ENCODE measurements at regions not wholly inside any gene's neighbourhood (a gene's known extent, or its start where the extent isn't known, plus 50 kb on each side); places are given as distances from the start of the nearest gene placed in this dataset.

- TF ChIP-seq, protein P1, sequence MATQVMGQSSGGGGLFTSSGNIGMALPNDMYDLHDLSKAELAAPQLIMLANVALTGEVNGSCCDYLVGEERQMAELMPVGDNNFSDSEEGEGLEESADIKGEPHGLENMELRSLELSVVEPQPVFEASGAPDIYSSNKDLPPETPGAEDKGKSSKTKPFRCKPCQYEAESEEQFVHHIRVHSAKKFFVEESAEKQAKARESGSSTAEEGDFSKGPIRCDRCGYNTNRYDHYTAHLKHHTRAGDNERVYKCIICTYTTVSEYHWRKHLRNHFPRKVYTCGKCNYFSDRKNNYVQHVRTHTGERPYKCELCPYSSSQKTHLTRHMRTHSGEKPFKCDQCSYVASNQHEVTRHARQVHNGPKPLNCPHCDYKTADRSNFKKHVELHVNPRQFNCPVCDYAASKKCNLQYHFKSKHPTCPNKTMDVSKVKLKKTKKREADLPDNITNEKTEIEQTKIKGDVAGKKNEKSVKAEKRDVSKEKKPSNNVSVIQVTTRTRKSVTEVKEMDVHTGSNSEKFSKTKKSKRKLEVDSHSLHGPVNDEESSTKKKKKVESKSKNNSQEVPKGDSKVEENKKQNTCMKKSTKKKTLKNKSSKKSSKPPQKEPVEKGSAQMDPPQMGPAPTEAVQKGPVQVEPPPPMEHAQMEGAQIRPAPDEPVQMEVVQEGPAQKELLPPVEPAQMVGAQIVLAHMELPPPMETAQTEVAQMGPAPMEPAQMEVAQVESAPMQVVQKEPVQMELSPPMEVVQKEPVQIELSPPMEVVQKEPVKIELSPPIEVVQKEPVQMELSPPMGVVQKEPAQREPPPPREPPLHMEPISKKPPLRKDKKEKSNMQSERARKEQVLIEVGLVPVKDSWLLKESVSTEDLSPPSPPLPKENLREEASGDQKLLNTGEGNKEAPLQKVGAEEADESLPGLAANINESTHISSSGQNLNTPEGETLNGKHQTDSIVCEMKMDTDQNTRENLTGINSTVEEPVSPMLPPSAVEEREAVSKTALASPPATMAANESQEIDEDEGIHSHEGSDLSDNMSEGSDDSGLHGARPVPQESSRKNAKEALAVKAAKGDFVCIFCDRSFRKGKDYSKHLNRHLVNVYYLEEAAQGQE (IDR thresholded peaks at IDR 0.05; ENCODE audit: insufficient replicate concordance, low read depth): no peak
- TF ChIP-seq SPI1 (IDR thresholded peaks at IDR 0.05; ENCODE audit: borderline replicate concordance, low read depth) (no peak), GABPA (IDR thresholded peaks at IDR 0.05; ENCODE audit: low read depth) (no peak), POLR2AphosphoS5 (IDR thresholded peaks at IDR 0.05; ENCODE audit: low read depth) (no peak), CTCF (IDR thresholded peaks at IDR 0.05; ENCODE audit: insufficient read depth, low read length) (no peak)
- no peak overlapping the region for H3K4me3 ChIP-seq (replicated peaks; ENCODE audit: insufficient read depth, low read length)
- no peak overlapping the region for H3K27ac ChIP-seq (replicated peaks)
- no peaks in the 10 kb centered on the region for H3K27me3 ChIP-seq (ENCODE audit: insufficient read depth, poor library complexity, severe bottlenecking)
- DNase-seq (ENCODE audit: low read depth in 1 of 2, low spot score in 1 of 2): no peak
Measured at GRCh38 chr2:223469270-223470046, 132.7 kb downstream of the SCG2 start.

- no peak overlapping the region for H3K27ac ChIP-seq (replicated peaks)
- H3K4me3 ChIP-seq (replicated peaks; ENCODE audit: insufficient read depth, low read length): no peak overlapping the region
- H3K27me3 ChIP-seq (ENCODE audit: insufficient read depth, poor library complexity, severe bottlenecking): no peaks in the 10 kb centered on the region
- DNase-seq (ENCODE audit: low read depth in 1 of 2, low spot score in 1 of 2): no peak
- no peak for TF ChIP-seq CTCF (IDR thresholded peaks at IDR 0.05; ENCODE audit: insufficient read depth, low read length)
- no peak for TF ChIP-seq SPI1 (IDR thresholded peaks at IDR 0.05; ENCODE audit: borderline replicate concordance, low read depth)
- no peak for TF ChIP-seq POLR2AphosphoS5 (IDR thresholded peaks at IDR 0.05; ENCODE audit: low read depth)
- TF ChIP-seq GABPA (IDR thresholded peaks at IDR 0.05; ENCODE audit: low read depth): no peak
- TF ChIP-seq, protein P1 (IDR thresholded peaks at IDR 0.05; ENCODE audit: insufficient replicate concordance, low read depth): no peak
Measured at GRCh38 chr2:223470602-223471001, 131.6 kb downstream of the SCG2 start.

GRCh38 chr2:223472771-223473170, 129.4 kb downstream of the SCG2 start:
- Histone ChIP-seq H3K4me3 (replicated peaks; ENCODE audit: insufficient read depth, low read length) (no peak overlapping the region), H3K27ac (replicated peaks) (no peak overlapping the region), H3K27me3 (ENCODE audit: insufficient read depth, poor library complexity, severe bottlenecking) (no peaks in the 10 kb centered on the region)
- no peak for DNase-seq (ENCODE audit: low read depth in 1 of 2, low spot score in 1 of 2)
- TF ChIP-seq GABPA (IDR thresholded peaks at IDR 0.05; ENCODE audit: low read depth) (no peak), CTCF (IDR thresholded peaks at IDR 0.05; ENCODE audit: insufficient read depth, low read length) (no peak), POLR2AphosphoS5 (IDR thresholded peaks at IDR 0.05; ENCODE audit: low read depth) (no peak), SPI1 (IDR thresholded peaks at IDR 0.05; ENCODE audit: borderline replicate concordance, low read depth) (no peak)
- TF ChIP-seq, protein P1 (IDR thresholded peaks at IDR 0.05; ENCODE audit: insufficient replicate concordance, low read depth): no peak
